Stimulated activated CD8-positive, alpha-beta memory T cell treated with anti-CD3 and anti-CD28 coated beads, Interleukin-4, amount 100 ng/mL, for 48 hours (primary cell): ENCODE measurements at regions not wholly inside any gene's neighbourhood (a gene's known extent, or its start where the extent isn't known, plus 50 kb on each side); places are given as distances from the start of the nearest gene placed in this dataset.
A peak's percentile ranks its signal among the peaks of the same experiment; 100 is the strongest.

Experiments used
- DNase-seq: peaks from one replicate; pipeline ENCODE4 v3.0.0-alpha.2; 2020

DNA sequence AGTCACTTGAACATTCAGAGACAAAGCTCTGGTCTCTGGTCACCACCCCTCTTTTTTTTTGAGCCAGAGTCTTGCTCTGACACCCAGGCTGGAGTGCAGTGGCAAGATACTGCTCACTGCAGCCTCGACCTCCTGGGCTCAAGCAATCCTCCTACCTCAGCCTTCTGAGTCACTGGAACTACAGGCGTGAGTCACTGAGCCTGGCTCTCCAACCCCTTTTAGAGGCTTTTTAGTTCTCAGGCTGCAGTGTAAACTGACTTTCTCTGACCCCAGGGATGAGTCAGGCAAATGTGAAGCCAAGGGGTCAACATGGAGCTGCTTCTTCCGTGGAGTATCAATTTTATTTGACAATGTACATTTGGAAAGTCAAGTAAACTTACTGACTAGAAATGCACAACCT lies 229.2 kb downstream of the PTTG2 start:
- DNase-seq: peak; percentile 38

DNA sequence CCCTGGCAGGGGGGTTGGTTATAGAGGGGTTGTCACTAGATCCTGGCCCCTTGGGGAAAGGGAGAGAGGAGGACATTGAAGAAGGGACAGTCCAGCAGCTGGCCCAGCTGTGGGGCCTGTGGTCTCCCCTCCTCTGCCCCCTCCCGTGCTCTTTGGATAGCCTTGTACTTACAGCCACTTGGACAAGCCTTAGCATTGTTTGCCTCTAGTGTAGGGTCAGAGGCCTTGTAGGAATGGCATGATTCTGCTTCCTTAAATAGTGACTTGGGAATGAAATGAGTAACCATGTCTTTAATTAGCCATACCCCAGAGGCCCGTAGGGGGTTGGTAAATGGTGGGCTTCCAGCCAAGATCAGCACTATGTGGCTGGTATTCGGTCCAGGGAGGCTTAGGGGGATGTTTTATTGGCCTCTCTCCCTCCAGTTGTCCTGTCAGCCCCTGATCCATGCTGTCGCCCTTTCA lies 230.6 kb downstream of the PTTG2 start:
- DNase-seq: no peak

- DNase-seq: no peak
These were observed 232.3 kb downstream of the PTTG2 start for GRCh38 chr4:38192516-38192915.

DNA sequence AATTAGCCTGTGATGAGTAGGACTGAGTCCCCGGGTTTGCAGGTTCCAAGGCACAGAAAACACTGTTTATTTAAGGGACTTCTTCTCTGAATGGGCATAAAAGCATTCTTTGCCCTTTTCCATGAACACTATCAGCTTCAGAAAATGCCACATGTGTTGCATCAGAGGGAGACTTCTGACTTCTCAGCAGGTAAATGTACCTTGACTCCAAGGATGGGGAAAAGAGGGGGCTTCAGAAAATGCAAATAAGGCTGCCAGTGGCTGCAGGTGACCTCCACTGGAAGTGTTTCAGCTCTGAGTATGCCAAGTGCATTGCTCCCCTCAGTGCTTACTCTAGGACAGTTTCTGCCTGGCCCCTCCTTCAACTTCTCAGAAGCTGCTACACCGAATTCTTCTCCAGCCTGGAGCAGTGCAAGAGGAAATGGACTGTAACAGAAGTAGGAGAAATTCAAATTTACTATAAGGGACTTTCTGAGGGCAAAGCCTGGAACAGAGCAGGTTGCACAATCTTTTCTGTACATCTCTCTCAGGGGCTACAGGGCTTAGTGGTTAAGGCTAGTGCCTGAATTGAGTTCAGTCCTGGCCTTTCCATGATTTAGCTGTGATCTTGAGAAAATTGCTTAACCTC lies 233.2 kb downstream of the PTTG2 start:
- DNase-seq: no peak

DNA sequence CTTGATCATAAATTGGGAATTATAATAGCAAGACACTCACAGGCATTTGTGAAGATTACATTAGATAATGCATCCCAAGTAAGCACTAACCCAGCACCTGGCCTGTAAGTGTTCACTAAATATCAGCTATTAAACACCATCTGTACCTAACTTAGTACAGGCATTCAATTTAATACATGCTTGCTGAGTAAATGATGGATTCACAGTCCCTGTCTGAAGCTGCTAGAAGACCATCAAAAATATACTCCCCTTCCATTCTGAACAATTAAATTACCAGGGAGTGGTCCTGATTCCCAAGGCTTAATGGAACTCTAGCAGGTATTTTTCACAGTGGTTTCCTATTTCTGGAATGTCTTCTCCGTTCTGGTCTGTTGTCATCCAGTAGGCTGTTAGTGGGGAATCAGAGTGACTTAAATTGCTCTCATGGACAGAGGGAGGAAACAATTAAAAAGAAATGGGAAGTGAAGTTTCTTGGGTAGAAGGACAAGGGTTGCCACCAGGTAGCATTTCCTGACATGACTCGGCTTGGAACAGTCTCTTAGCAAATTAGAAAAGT lies 233.9 kb downstream of the PTTG2 start:
- no peak for DNase-seq

DNA sequence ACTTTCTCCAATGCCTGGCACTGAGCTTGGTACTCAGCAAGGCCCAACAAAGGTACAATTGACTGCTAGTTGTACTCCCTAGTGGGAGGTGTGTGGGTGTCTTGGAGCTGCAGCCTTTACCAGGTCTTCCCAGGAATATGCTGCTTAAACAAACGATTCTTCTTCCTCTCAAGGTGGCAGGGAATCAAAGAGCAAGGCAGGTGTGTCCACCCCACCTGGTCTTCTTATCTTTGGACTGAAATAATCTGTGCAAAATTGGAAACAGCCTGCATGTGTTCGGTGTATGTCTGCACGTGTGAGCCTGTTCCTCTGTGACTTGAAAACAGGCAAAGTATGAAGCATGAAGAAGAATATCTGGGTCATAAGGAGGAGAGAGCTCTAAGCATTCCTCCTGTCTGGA lies 235.3 kb downstream of the PTTG2 start:
- DNase-seq: no peak

DNA sequence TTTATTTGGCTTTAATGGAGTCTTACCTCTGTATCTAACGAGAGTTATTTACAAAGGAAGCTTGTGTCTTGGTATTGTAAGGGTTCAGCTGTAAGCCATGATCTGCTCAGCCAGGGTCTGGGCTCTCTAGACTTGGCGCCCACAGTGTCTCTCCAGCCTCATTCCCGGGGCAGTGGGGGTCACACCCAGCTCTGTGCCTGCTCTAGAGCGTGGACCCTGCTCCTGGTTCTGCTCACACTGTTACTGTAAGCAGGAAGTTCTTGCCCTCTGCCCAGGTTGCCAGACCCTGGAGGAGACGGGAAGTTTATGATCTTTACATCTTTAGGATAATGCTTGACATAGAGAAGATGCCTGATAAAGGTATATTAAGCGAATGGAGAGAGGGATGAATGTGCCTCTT lies 235.7 kb downstream of the PTTG2 start:
- DNase-seq: no peak

DNA sequence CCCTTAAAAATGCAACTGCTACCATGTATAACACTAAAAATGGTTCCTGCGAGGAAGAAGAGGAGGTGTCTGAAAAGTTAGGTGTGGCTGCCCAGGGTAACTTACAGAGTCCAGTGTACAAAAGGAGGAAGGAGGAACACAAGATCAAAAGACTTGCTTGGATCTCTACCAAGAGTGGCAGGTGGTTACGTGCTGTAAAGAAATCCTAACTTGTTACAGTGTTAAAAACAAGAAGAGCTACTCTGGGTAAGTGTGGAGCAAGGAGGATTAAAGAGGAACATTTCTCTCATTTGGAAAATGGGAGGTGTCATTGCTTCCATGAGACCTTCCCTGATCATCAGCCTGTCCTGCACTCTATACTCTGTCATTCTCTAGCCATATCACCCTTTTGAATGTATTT lies 242.0 kb downstream of the PTTG2 start:
- no peak for DNase-seq

DNA sequence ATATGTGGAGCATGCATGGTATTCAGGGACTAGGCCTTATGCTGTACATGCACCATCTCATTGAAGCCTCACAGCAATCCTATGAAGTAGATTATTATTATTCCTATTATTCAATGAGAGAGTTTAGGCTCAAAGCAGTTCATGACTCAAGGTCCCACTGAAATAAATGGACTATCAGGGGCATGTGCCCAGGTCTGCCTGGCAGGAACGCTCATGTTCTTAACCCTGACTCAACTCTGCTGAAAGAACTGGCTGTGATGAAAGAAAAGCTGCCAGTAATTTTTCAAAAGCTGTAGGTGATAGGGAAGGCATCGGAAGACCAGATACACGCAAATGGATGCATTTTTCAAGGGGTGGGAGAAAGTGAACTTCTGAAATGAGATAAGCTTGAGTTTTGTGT lies 243.4 kb downstream of the PTTG2 start:
- no peak for DNase-seq

DNA sequence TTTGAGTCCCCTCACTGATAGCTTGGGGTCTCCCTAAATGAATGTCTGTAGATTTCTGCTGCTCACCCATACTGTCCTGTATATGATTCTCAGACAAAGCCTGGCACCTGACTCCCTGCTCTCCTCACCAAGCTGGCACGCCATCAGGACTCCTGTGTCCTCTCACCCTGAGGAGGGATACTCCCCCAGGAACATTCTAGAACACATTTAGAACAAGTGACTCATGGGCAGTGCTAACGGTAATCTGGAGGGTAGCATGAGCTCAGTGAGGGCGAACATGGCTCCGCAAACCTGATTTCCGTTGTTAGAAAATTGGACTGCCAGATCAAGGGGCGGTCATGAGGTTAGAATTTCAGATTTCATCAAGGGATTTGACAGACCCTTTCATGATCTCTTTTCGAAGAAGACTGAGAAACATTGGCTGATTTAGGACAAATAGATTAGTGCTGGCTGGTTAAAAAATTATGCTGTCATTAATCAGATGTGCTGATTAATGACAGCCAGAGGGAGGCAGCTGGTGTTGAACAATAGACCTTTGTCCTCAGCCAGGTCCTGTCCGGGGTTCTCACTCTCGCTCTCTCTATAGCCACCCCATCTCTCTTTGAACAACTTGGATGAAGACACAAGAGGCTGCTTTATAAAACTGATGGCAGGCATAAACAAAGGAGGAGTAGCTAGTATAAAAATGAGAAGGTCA lies 244.3 kb downstream of the PTTG2 start:
- DNase-seq: no peak

DNA sequence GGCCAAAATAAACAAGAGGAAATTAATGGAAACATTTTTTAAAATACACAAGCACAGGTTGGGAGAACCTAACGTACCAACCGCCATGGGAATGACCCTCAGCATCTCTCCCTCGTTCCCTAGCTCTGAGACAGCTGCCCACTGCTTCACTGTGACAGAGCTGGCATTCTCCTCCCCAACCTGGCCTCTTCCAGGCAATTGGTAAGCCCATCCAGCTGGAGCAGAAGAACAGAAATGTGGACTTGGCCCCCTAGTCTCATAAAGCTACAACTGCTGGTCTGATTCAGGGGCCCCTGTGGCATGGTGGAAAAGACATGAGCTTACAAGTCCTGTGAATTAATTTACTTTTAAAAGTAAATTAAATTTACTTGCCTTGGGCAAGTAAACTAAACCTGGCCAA lies 245.1 kb downstream of the PTTG2 start:
- no peak for DNase-seq

- DNase-seq: no peak
These were observed 246.9 kb downstream of the PTTG2 start for GRCh38 chr4:38207110-38207457.

- DNase-seq: no peak
These were observed 249.5 kb downstream of the PTTG2 start for GRCh38 chr4:38209654-38210053.

GRCh38 chr4:38210396-38211114 lies 250.4 kb downstream of the PTTG2 start:
- DNase-seq: no peak

DNA sequence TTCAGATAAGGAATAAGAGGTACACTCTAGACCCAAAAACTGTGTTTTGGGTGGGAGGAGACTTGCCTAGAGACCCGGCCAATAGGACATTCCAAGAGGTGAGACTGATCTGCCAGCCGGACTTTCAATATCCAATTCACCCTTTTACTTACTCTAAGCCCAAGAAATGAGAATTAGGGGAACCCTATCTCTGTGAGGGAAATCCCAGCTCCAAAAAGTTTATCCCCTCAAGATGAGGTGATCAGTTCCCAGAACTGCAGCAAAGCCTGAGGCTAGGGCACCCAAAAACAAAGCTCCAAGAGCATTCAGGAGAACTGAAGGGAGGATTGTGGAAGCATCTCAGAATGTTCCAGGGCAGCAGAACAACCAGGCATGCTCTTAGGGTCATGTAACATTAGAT lies 251.7 kb downstream of the PTTG2 start:
- no peak for DNase-seq

- DNase-seq: no peak
These were observed 253.0 kb downstream of the PTTG2 start for GRCh38 chr4:38213083-38213805.

GRCh38 chr4:38222892-38223291 lies 262.7 kb downstream of the PTTG2 start:
- DNase-seq: no peak

DNA sequence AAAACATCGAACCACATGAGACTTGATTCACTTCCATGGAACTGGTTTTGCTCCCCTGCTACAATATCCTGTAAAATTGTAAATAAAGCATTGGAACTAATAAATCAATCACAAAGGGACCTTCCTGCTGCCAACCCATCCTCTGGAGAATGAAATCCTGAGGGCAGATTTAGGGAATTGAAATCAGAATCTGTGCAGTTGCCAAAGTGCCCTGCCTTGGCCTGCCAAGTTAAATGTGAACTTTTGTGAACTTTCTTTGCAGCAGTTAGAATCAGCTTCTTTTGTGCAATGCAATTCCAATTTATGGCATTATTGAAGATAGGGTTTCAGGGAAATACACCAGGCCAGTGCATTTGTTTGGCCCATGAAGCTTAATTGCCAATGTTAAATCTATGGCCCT lies 263.1 kb downstream of the PTTG2 start:
- DNase-seq: no peak

DNA sequence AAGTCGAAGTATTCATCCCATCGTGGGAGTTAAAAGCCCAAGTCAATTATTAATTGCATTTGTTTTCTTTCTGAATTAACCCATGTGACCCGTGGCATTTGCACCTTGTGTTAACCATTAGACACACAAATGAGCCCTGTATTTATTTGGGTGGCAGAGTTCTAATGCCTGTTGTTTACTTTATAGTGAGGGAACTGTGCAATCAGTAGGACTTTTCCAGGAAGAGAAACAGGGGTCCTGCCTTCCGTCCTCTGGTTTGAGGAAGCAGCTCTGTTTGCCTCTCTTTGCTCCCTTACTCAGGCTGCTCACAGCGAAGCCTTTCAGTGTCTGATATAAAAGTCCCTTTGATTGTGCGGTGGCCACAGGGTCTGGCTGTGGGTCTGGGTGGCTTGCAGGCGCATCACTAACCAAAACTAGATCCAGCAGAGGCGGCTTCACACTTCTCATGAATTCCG lies 263.6 kb downstream of the PTTG2 start:
- DNase-seq: no peak

DNA sequence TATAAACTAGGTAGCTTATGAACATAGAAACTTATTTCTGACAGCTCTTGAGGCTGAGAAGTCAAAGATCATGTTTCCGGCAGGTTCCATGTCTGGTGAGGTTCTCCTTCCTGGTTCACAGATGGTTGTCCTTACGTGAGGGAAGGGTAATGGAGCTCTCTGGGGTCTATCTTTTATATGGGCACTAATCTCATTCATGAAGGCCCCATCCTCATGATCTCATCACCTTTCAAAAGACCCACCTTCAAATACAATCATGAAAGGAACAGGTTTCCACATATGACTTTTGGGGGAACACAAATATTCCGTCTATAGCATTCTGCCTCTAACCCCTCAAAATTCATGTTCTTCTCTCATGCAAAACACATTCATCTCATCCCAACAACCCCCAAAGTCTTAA lies 264.7 kb downstream of the PTTG2 start:
- DNase-seq: no peak

DNA sequence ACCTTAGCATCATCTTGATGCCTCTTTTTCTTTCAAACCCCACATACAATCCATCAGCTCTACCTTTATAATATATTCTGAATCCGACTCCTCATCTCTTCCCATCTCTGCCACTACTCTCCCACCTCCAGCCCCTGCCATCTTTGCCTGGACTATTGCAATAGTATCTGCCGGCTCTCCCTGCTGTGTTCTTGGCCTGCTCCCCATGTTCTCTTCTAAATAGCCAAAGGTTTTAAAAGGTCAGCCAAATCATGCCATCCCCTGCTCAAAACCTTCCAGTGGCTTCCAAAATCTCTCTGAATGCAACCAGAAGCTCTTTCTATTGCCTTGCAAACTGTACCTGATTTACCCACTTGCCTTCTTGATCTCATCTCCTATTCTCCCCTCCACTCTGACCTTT lies 266.0 kb downstream of the PTTG2 start:
- no peak for DNase-seq

GRCh38 chr4:38230121-38230801 lies 270.1 kb downstream of the PTTG2 start:
- no peak for DNase-seq
